ENCODE measurements at regions not wholly inside any gene's neighbourhood (a gene's known extent, or its start where the extent isn't known, plus 50 kb on each side); places are given as distances from the start of the nearest gene placed in this dataset.

GRCh38 chr6:12228447-12229146, 61.6 kb upstream of the EDN1 start:
- no peak overlapping the region for H2BK120ac ChIP-seq (replicated peaks; ENCODE audit: low read depth, low read length)
- POLR2A ChIA-PET (ENCODE audit: partially characterized antibody) = no interaction called here
- no peaks in the 10 kb centered on the region for H3K23me2 ChIP-seq (ENCODE audit: low read depth, low read length)
- H3K9me3 ChIP-seq (ENCODE audit: insufficient read depth in 2 of 2, low read depth in 1 of 2, low read length in 1 of 2) = no peaks in the 10 kb centered on the region
- H2BK5ac ChIP-seq (ENCODE audit: low read depth, low read length) = no peak overlapping the region
- H3K4me1 ChIP-seq (replicated peaks in 1 of 4; ENCODE audit: control insufficient read depth in 3 of 4, insufficient read depth in 4 of 4, low read length in 3 of 4) = peaks cover 0 to 1% (median 0%) of the 10 kb centered on the region in 4 experiments; a peak in 1 of 7 replicates
- no peak overlapping the region for H3K56ac ChIP-seq (replicated peaks; ENCODE audit: insufficient read length, low read depth, low read length)
- no peak for FAIRE-seq
- no peak overlapping the region for H3K4me3 ChIP-seq (ENCODE audit: extremely low read depth in 1 of 4, insufficient read depth in 2 of 4, low read depth in 3 of 4, low read length in 4 of 4)
- no peak overlapping the region for H3K27ac ChIP-seq (ENCODE audit: low read depth, low read length)
- H3K4ac ChIP-seq (replicated peaks; ENCODE audit: insufficient read length, low read depth, low read length) = no peak overlapping the region
- no peak overlapping the region for H3K4me2 ChIP-seq (ENCODE audit: insufficient read depth in 1 of 2, low read depth in 2 of 2, low read length in 2 of 2)
- CTCF ChIA-PET (ENCODE audit: partially characterized antibody) = interaction anchor here (1.0 to 1.6 kb wide), 3 partner anchors 17 to 574 kb away, joined by 3 read pairs; no protein-coding TSS in a partner anchor
- H2BK20ac ChIP-seq (ENCODE audit: low read length) = no peak overlapping the region
- H3K14ac ChIP-seq (ENCODE audit: insufficient read length) = no peak overlapping the region
- H3K79me2 ChIP-seq (ENCODE audit: control insufficient read depth in 1 of 2, insufficient read depth in 2 of 2, low read length in 2 of 2) = no peaks in the 10 kb centered on the region
- no peak overlapping the region for H2AK5ac ChIP-seq (ENCODE audit: low read depth, low read length)
- H4K8ac ChIP-seq (ENCODE audit: extremely low read depth, insufficient read depth, low read length) = no peak overlapping the region
- DNase-seq (ENCODE audit: low read depth in 1 of 2, low spot score in 2 of 2) = no peak
- peak overlapping the region; percentile 41; the same call in 1 of the 2 replicates for H2AFZ ChIP-seq (ENCODE audit: low read length)
- H3K79me1 ChIP-seq (ENCODE audit: low read depth, low read length) = no peaks in the 10 kb centered on the region
- TF ChIP-seq CREB1 (IDR thresholded peaks at IDR 0.05) (no peak), SAP30 (IDR thresholded peaks at IDR 0.05; ENCODE audit: insufficient read depth, insufficient replicate concordance, low read length) (no peak), EZH2 (IDR thresholded peaks at IDR 0.05; ENCODE audit: low read depth, low read length, severe bottlenecking) (no peak), RAD21 (IDR thresholded peaks at IDR 0.05 in 1 of 2, conservative IDR thresholded peaks at IDR 0.05 in 1 of 2; ENCODE audit: low read depth in 2 of 2, low read length in 2 of 2) (no peak), POU5F1 (IDR thresholded peaks at IDR 0.05; ENCODE audit: low read depth, low read length) (no peak), MAFK (IDR thresholded peaks at IDR 0.05; ENCODE audit: low read depth, low read length) (no peak), SIN3A (conservative IDR thresholded peaks at IDR 0.05 in 1 of 2, IDR thresholded peaks at IDR 0.05 in 1 of 2; ENCODE audit: low read depth in 1 of 2, low read length in 2 of 2) (no peak), EGR1 (IDR thresholded peaks at IDR 0.05; ENCODE audit: borderline replicate concordance, low read depth, low read length) (no peak), SP4 (IDR thresholded peaks at IDR 0.05; ENCODE audit: low read length) (no peak)
- no peak overlapping the region for H3K23ac ChIP-seq (ENCODE audit: insufficient read length)
- no peak overlapping the region for H3K18ac ChIP-seq (ENCODE audit: extremely low read depth, low read length)
- H2BK12ac ChIP-seq (ENCODE audit: low read depth, low read length) = no peak overlapping the region
- no peak overlapping the region for H4K5ac ChIP-seq (ENCODE audit: insufficient read length, low read depth, low read length)
- no peaks in the 10 kb centered on the region for H3K27me3 ChIP-seq (replicated peaks in 1 of 4; ENCODE audit: control insufficient read depth in 3 of 4, extremely low read depth in 1 of 4, insufficient read depth in 3 of 4, low read length in 3 of 4)
- H2BK15ac ChIP-seq (ENCODE audit: low read length) = no peak overlapping the region
- no peak overlapping the region for H3K9ac ChIP-seq (replicated peaks in 1 of 4; ENCODE audit: extremely low read depth in 1 of 4, low read depth in 3 of 4, low read length in 3 of 4)
- H3K36me3 ChIP-seq (ENCODE audit: control insufficient read depth in 2 of 4, insufficient read depth in 4 of 4, low read length in 3 of 4) = no peaks in the 10 kb centered on the region
- WGBS, 2 experiments (ENCODE audit: extremely low coverage in 1 of 2, insufficient coverage in 1 of 2, insufficient read length in 1 of 2, insufficient replicate concordance in 2 of 2, low coverage in 1 of 2, low lambda C conversion rate in 2 of 2, missing lambda C conversion rate in 1 of 2) = 82% methylated on average over 13 of the region's 13 CpGs; no CpG with 5 or more reads in 1 of the 2 experiments
- no peaks in the 10 kb centered on the region for H4K20me1 ChIP-seq (replicated peaks in 1 of 2; ENCODE audit: control insufficient read depth in 1 of 2, insufficient read depth in 2 of 2, low read length in 2 of 2)
- no peak overlapping the region for H4K91ac ChIP-seq (replicated peaks; ENCODE audit: insufficient read length, low read length)
